Neural progenitor cell (in vitro differentiated cells): ENCODE measurements at regions not wholly inside any gene's neighbourhood (a gene's known extent, or its start where the extent isn't known, plus 50 kb on each side); places are given as distances from the start of the nearest gene placed in this dataset.

ENCODE experiments used
- DNase-seq: peaks from one replicate; pipeline ENCODE4 v3.0.0-alpha.2; 2016; ENCODE audit warnings: low spot score
- H2AFZ ChIP-seq: fragments of 200-600 bp; sonication (generic); replicated peaks from 2 replicates; pipeline ENCODE4 v1.6.1; 2016; ENCODE audit warnings: antibody characterized with exemption
- H3F3A ChIP-seq: fragments of 200-600 bp; sonication (generic); 2 replicates; pipeline ENCODE4 v1.6.1; 2016; ENCODE audit warnings: antibody characterized with exemption, low read depth
- H3K27ac ChIP-seq: fragments of 200-600 bp; sonication (generic); 2 replicates; pipeline ENCODE4 v1.5.1; 2016; ENCODE audit warnings: mild to moderate bottlenecking
- H3K27me3 ChIP-seq: fragments of 200-600 bp; sonication (generic); 2 replicates; pipeline ENCODE4 v1.6.1; 2016; ENCODE audit warnings: mild to moderate bottlenecking, moderate library complexity
- H3K36me3 ChIP-seq: fragments of 200-600 bp; sonication (generic); 2 replicates; pipeline ENCODE4 v1.5.1; 2016
- H3K4me1 ChIP-seq: fragments of 200-600 bp; sonication (generic); 2 replicates; pipeline ENCODE4 v1.6.1; 2016; ENCODE audit warnings: mixed run types
- H3K4me2 ChIP-seq: fragments of 200-600 bp; sonication (generic); 2 replicates; pipeline ENCODE4 v1.6.1; 2016
- H3K4me3 ChIP-seq: fragments of 200-600 bp; sonication (generic); 2 replicates; pipeline ENCODE4 v1.5.1; 2016
- H3K79me2 ChIP-seq: fragments of 200-600 bp; sonication (generic); 2 replicates; pipeline ENCODE4 v1.6.1; 2016; ENCODE audit warnings: low read depth
- H3K9ac ChIP-seq: fragments of 200-600 bp; sonication (generic); 2 replicates; pipeline ENCODE4 v1.6.1; 2016
- H3K9me3 ChIP-seq: fragments of 200-600 bp; sonication (generic); 2 replicates; pipeline ENCODE4 v1.5.1; 2016; ENCODE audit warnings: low read depth
- H4K20me1 ChIP-seq: fragments of 200-600 bp; sonication (generic); 2 replicates; pipeline ENCODE4 v1.6.1; 2016; ENCODE audit warnings: low read depth
- H3K27ac Mint-ChIP-seq: 3 replicates; pipeline ENCODE4 v1.8.0; 2021; ENCODE audit warnings: mixed read lengths
- H3K27me3 Mint-ChIP-seq: 2 replicates; pipeline ENCODE4 v1.8.0; 2022; ENCODE audit warnings: low read depth, mild to moderate bottlenecking, inconsistent platforms, moderate library complexity, mixed read lengths; ENCODE audit not compliant: insufficient read depth
- H3K36me3 Mint-ChIP-seq: 3 replicates; pipeline ENCODE4 v1.8.0; 2021; ENCODE audit warnings: mixed read lengths
- H3K4me1 Mint-ChIP-seq: 3 replicates; pipeline ENCODE4 v1.8.0; 2021; ENCODE audit warnings: mixed read lengths
- H3K4me3 Mint-ChIP-seq: 3 replicates; pipeline ENCODE4 v1.8.0; 2021; ENCODE audit warnings: mild to moderate bottlenecking, moderate library complexity, mixed read lengths
- H3K9me3 Mint-ChIP-seq: 3 replicates; pipeline ENCODE4 v1.8.0; 2020; ENCODE audit warnings: mixed read lengths
- CTCF ChIP-seq: fragments of 200-600 bp; sonication (generic); IDR thresholded peaks from 2 replicates; pipeline ENCODE4 v1.5.1; 2017; ENCODE audit warnings: antibody characterized with exemption, mild to moderate bottlenecking
- EZH2 ChIP-seq: fragments of 200-600 bp; sonication (generic); IDR thresholded peaks from 2 replicates; pipeline ENCODE4 v1.6.1; 2017; ENCODE audit warnings: antibody characterized with exemption, mild to moderate bottlenecking, moderate library complexity
- EZH2phosphoT487 ChIP-seq: fragments of 200-600 bp; sonication (generic); IDR thresholded peaks from 2 replicates; pipeline ENCODE4 v1.6.1; 2017; ENCODE audit warnings: antibody characterized with exemption

- no peak overlapping the region for H3K4me2 ChIP-seq
- H3K9me3 Mint-ChIP-seq, result peaks cover 8% of the 10 kb centered on the region
- H3K36me3 ChIP-seq, result no peaks in the 10 kb centered on the region
- no peak overlapping the region for H3K4me3 Mint-ChIP-seq
- H3K27me3 Mint-ChIP-seq, result peaks cover 6% of the 10 kb centered on the region
- H3K27me3 ChIP-seq, result peaks cover 65% of the 10 kb centered on the region
- no peaks in the 10 kb centered on the region for H4K20me1 ChIP-seq
- peaks cover 14% of the 10 kb centered on the region for H3K4me1 ChIP-seq
- no peak for DNase-seq
- H3K79me2 ChIP-seq, result no peaks in the 10 kb centered on the region
- H3K4me3 ChIP-seq, result no peak overlapping the region
- no peak overlapping the region for H3K27ac ChIP-seq
- no peak overlapping the region for H2AFZ ChIP-seq
- no peak overlapping the region for H3K27ac Mint-ChIP-seq
- H3F3A ChIP-seq, result no peaks in the 10 kb centered on the region
- H3K36me3 Mint-ChIP-seq, result no peaks in the 10 kb centered on the region
- no peak for TF ChIP-seq EZH2phosphoT487
- TF ChIP-seq EZH2, result no peak
- peak; percentile 23 for TF ChIP-seq CTCF
- peaks cover 19% of the 10 kb centered on the region for H3K4me1 Mint-ChIP-seq
- no peaks in the 10 kb centered on the region for H3K9me3 ChIP-seq
- no peak overlapping the region for H3K9ac ChIP-seq
Measured at GRCh38 chr4:16450724-16451123, 224.5 kb upstream of the TAPT1 start.

DNA sequence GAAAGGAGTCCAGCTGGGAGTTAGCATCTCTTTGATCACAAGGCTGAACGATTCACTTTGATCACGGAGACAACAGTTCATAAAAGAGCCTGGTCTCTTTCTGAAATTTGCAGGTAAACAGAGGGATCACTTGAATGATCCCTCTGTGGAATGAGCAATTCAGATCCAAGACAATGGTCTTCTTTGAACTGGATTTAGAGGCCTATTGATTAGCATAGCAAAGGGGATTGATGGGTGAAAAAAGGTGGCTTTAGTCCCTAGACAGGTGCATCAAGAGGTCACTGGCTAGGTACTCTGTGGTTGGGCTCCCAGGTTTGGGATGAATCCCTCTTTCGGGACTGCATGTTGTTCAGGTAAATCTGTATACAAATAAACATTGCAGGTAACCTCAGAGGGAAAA is 223.8 kb upstream of the TAPT1 start:
- peaks cover 6% of the 10 kb centered on the region for H3K27me3 Mint-ChIP-seq
- Histone ChIP-seq H3K27ac (no peak overlapping the region), H3K4me3 (no peak overlapping the region), H3K36me3 (no peaks in the 10 kb centered on the region), H3K9me3 (no peaks in the 10 kb centered on the region), H3K79me2 (no peaks in the 10 kb centered on the region), H3F3A (no peaks in the 10 kb centered on the region), H3K4me1 (peaks cover 14% of the 10 kb centered on the region), H2AFZ (no peak overlapping the region), H3K27me3 (peaks cover 65% of the 10 kb centered on the region), H4K20me1 (no peaks in the 10 kb centered on the region), H3K9ac (no peak overlapping the region), H3K4me2 (peak overlapping the region; percentile 40)
- H3K36me3 Mint-ChIP-seq, result no peaks in the 10 kb centered on the region
- no peak overlapping the region for H3K4me3 Mint-ChIP-seq
- peak; percentile 7 for DNase-seq
- H3K4me1 Mint-ChIP-seq, result peaks cover 19% of the 10 kb centered on the region
- peaks cover 8% of the 10 kb centered on the region for H3K9me3 Mint-ChIP-seq
- no peak overlapping the region for H3K27ac Mint-ChIP-seq
- TF ChIP-seq EZH2phosphoT487 (no peak), CTCF (no peak), EZH2 (no peak)

DNA sequence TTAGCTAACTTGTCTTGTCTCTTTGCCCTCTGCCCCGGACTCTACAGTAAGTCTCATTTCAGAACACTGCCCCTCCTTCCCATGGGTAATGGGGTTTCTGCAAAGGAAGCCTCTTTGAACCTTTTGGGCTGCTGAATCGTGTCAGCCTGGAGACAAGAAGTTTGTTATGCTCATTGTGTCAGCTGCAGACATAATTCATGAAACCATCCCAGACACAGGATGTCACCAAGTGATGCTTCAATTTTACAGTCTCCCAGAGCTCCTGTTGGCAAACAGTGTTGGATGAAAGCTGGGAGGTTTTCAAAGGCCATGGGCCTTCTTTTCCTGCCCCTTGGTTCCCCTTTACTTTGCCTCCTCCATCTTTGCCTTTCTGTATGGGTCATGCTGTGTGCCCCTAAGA is 223.1 kb upstream of the TAPT1 start:
- Mint-ChIP-seq H3K27me3 (peaks cover 6% of the 10 kb centered on the region), H3K9me3 (peaks cover 8% of the 10 kb centered on the region), H3K27ac (peak overlapping the region; percentile 28), H3K36me3 (no peaks in the 10 kb centered on the region), H3K4me3 (no peak overlapping the region), H3K4me1 (peaks cover 19% of the 10 kb centered on the region)
- no peak overlapping the region for H3K27ac ChIP-seq
- TF ChIP-seq EZH2 (no peak), EZH2phosphoT487 (no peak), CTCF (no peak)
- H3K4me3 ChIP-seq, result no peak overlapping the region
- peaks cover 71% of the 10 kb centered on the region for H3K27me3 ChIP-seq
- H3K4me1 ChIP-seq, result peaks cover 14% of the 10 kb centered on the region
- no peak overlapping the region for H2AFZ ChIP-seq
- H3K36me3 ChIP-seq, result no peaks in the 10 kb centered on the region
- no peaks in the 10 kb centered on the region for H3K79me2 ChIP-seq
- H3K4me2 ChIP-seq, result peak overlapping the region; percentile 40
- no peak for DNase-seq
- no peak overlapping the region for H3K9ac ChIP-seq
- H3K9me3 ChIP-seq, result no peaks in the 10 kb centered on the region
- no peaks in the 10 kb centered on the region for H4K20me1 ChIP-seq
- H3F3A ChIP-seq, result no peaks in the 10 kb centered on the region
